DMS 273 (cell line): ENCODE measurements at regions not wholly inside any gene's neighbourhood (a gene's known extent, or its start where the extent isn't known, plus 50 kb on each side); places are given as distances from the start of the nearest gene placed in this dataset.

ENCODE experiments used
- DNase-seq: peaks from one replicate; lab custom pipeline; 2025; ENCODE audit not compliant: unreplicated experiment; lab: John Stamatoyannopoulos, UW

DNA sequence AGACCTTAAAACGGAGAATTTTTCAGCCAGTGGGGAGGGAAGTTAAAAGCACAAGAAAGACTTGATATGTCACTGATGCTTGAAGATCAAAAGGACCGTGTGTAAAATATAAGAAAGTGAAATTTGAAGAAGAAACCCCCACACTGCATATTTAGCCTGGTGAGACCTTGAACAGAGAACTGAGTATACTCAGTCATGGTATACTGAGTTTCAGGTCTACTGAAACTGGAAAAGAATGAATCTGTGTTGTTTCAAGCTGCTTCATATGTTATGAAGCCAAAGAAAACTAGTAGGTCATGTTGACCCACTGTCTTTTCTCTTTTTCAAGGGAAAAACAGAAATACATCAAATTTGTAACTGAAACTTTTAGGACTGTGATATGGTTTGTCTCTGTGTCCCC is 443.8 kb upstream of the GJE1 start:
- no peak for DNase-seq

DNA sequence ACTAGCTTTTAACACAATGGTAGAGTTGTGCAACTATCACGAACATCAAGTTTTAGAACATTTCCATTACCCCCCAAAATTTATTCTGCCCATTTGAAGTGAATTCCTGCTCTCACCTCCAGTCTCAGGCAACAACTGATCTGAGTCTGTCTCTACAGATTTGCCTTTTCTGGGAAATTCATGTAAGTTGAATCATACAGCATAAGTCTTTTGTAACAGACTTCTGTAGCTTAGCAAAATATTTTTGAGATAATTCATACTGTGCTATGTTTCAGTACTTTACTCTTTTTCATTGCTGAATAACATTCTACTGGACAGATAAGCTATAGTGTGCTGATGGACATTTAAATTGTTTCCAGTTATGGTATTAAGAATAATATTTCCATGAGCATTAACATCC is 447.3 kb upstream of the GJE1 start:
- DNase-seq = no peak

DNA sequence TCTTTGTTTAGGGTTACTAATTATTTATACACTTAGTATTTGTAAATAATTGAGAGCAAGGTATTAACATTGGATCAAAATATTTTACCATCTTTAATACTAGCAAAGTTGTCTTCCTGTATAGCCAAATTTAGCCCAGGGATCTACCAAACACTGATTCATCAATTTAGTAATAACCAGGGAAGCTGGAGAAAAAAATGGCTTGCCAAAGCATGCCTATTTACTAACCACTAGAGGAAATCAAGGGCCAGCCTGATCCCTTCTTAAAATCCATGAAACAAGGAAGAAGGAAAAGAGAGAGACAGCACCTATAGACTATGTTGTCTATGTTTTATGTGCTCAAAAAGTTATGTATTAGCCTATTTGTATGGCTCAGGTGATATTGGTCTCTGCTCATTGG is 450.3 kb upstream of the GJE1 start:
- DNase-seq = no peak

DNA sequence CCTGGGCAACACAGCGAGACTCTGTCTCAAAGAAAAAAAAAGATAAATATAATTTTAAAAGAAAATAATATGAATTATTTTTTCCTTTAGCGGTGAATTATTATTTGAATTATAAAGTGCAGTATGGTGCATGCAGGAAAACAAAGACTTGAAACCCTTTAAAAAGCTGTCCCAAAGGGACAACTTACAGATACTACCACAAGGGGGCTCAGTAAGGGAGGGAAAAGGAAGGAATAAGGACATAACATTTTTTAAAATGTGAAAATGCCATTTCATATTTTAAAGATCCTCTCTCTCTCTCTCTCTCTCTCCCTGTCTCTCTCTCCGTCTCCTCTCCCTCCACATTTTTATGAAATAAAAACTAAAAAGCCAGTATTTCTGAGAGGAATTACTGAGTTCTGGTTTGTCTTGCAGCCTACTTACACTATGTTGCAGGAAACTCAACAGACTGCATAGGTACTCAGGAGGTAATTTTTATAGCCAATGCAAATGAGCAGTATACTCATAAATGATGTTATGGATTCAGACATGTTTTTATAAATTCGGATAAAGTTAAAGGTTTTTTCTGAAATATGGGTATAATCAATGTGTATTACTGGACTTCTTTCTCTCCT is 455.0 kb upstream of the GJE1 start:
- peak; percentile 69 for DNase-seq

DNA sequence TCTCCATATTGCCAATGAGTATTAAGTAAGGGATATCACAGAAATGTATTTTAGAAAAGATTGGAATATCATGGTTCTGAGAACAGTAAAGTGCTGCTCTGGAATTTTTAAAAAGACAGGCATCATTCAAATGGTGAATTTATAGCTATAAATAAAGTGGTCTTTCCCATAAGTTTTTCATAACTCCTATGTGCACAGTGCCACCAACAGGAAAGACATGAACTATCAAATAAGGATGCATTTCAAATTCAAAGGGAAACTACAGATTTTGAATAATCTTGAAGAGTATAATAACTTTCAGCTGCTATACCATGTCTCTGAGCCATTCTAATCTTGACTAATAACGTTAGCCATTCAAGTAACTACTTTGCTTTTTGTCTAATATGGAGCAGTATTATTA is 456.8 kb upstream of the GJE1 start:
- DNase-seq = peak; percentile 12

DNA sequence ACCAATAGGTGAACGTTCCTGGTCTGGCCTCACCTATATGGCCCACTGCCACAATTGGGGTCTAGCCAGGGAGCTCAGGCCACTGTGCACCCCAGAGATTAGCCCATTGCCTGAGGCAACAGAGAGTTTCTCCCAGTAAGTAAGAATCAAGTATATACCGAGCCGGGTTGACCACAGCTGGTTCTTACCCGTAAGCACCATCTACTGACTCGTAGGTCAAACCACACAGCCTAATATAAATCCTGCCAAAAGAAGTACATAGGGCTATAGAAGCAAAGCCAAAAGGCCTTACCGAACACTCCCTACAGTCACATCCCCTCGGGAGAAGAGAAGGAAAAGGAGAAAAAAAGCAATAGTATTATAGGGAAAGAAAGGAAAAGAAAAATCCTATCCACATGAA is 463.6 kb upstream of the GJE1 start:
- DNase-seq = no peak

DNA sequence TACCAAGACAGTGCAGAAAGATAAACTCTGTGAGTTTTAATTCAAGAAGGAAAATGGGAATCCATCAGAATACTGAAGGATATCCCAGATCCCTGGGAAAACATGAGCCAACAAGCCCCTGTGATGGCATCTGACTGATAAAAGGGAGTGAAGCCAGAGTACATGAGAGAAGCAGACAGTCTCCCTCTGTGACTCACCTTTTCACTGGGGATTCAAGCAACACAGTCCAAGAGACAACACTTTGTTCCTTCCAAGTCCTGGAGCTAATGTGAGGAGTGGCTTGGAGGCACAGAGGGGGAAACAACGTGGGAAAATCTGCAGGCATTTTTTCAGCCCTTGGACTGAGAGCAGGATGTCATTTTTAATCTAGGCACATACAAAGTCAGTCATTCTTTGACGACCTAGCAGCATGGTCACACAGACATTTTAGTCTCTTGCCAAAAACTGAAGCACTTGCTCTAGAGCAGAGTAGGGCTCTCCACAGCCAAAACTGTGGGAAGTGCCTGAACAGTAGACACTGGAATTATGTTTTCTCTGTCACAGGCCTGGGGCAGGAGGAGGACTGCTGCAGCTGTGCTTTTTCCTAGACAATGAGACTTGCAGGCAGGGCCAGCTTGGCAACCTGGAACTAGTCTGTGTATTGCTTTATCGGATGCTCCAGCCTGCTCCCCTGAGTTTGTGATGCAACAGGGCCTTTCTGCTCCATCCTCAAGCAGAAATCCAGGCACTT is 465.0 kb upstream of the GJE1 start:
- no peak for DNase-seq

DNA sequence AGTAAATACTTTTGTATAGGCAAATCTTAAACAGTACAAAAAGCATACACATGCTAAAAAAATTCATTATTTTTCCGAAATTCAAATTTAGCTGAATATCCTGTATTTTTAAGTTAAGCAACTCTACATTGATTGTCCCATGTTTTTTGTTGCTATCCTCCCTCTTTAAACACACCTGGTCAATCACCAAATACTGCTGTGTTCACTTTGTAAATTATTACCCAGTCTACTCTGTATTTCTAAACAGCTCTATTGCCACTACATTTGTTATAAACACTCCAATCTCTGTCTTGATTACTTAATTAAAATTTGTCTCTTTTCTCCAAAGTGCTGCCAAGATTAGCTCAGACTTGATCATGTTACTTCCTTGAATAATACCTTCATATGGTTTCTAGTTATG is 466.5 kb upstream of the GJE1 start:
- no peak for DNase-seq

DNA sequence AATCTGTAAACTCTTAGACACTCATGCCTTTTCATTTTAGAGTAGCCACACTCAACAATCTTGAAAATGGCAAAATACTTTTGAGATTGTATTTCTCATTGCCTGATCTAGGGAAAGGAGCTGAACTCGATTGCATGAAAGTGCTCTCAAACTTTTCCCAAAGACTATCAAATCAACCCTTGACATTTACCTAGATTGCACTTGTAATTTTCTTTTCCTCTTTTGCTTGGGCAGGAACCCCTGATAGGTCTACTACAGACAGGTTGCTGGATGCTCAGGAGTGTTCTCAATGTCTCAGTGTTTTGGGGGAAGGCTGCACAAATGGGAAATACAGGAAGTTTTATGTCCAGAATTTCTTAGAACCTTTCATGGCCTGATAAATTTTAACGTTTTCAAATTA is 468.0 kb upstream of the GJE1 start:
- DNase-seq = no peak

DNA sequence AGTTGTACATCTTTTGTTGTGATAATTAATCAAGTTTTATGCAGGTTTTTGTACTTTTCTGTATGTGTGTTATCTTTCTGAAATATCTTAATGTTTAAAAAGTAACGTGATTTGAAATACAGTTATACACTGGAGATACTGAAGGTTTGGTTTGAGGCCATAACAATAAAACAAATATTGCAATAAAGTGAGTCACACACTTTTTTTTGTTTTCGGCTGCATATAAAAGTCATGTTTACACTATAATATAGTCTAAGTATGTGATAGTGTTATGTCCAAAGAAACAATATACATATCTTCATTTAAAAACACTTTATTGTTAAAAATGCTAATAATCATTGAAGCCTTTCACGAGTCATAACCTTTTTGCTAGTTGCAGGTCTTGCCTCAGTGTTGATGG is 473.1 kb upstream of the GJE1 start:
- DNase-seq = no peak

DNA sequence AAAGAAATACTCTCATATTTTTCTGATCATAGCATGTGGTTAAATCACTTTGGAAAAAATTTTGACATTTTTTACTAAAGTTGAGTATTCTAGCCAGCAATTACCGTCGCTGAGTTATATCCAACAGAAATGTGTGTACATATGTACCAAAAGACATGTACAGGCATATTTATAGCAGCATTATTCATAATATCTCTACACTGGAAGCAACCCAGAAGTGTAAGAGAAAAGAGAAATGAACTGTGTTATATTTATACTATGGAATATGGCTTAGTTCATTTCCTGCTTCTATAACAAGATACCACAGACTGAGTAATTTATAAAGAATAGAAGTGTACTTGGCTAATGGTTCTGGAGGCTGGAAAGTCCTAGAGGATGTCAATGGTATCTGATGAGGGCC is 474.0 kb upstream of the GJE1 start:
- DNase-seq = no peak

DNA sequence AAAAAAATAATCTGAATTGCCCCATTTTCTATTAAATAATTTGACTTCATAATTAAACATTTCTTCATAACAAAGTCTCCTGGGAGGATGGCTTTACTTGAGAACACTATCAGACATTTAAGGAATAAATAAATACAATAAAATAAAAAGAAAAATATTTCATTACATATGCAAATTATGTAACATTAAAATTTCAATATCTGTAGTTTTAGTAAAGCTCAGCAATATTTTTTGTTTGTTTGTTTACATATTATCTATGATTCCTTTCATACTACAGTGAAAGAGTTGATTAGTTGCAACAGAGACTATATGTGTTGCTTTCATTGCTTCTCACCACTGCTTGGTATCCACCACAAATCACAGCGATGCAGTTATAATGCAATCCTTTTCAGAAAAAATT is 474.9 kb upstream of the GJE1 start:
- DNase-seq = no peak

DNA sequence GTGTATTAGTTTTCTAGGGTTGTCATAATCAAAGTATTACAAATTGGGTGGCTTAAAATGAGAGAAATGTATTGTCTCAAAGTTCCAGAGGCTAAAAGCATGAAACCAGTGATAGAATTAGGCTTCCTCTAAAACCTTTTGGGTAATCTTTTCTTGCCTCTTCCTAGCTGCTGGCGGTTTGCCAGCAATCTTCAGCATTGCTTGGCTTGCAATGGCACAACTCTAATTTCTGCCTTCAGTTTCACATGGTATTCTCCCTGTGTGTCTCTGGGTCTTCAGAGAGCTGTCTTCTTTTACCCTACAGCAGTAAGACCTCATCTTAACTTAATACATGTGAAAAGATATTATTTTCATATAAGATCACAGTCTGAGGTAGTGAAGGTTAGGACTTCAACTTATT is 479.1 kb upstream of the GJE1 start:
- peak; percentile 57 for DNase-seq

DNA sequence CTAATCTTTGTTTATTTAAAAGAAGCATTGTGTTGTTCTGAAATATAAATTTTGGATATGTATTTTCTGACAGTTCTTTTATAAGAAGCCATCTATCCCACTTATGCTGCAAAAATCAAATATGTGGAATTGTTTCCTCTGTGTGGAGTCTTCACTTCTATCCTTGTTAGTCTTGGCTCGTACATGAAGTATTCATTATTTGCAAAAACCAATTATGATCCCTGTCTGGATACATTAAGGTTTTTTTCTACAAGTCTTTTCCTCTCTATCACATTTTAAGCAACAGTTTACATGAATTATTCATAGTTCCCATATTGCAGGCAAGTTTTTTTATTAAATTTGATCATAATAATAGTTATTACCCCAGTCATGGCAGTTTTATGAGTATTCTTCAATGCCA is 490.8 kb upstream of the GJE1 start:
- DNase-seq = no peak

DNA sequence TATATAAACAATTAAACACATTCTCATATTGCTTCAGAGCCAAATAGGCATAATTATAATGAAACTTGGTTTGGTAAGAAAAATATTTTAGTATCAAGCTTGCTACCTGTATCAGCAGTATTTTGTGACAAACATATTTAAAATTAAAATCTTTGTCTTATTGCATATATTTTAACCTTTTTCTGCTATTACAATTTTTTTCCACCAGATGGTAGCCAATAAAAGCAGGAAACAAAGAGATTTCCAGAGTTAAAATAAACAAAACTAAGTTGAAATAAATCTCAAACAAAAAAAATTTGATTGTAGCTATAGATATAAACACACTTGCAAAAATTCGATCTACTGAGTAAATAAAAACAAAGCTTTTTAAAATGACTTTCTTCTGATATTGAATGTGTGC is 491.3 kb upstream of the GJE1 start:
- no peak for DNase-seq

DNA sequence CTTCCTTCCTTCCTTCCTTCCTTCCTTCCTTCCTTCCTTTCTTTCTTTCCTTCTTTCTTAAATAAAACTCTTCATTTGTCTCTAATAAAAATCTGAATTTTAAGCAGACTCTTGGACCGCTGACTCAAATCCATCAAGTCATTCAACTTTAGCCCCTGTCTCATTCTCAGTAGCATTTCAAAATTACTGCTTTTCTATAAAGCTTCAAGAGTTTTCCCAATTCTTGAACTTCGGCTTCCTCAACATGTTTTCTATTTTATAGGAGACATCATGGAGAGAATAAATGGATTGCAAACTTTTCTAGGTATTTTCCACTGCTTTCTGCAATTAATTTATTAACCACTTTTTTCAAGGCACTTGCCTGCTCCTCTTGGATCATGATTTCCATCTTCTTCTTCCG is 497.1 kb upstream of the GJE1 start:
- DNase-seq = no peak

DNA sequence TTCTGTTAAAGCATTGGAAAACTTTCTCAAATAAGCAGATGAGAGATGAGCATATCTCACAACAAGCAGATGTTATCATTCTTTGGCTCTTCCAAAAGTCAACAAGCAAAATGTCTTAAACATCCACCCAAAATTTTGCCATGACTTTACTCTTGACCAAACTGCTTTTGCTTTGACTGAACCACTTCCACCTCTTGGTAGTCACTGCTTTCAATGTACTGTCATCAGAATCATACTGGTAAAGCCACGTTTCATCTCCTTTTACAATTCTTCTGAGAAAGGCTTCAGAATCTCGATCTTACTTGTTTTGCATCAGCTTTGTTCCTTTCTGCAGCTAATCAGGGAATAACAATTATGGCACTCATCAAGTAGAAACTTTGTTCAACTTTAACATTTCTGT is 498.5 kb upstream of the GJE1 start:
- no peak for DNase-seq

DNA sequence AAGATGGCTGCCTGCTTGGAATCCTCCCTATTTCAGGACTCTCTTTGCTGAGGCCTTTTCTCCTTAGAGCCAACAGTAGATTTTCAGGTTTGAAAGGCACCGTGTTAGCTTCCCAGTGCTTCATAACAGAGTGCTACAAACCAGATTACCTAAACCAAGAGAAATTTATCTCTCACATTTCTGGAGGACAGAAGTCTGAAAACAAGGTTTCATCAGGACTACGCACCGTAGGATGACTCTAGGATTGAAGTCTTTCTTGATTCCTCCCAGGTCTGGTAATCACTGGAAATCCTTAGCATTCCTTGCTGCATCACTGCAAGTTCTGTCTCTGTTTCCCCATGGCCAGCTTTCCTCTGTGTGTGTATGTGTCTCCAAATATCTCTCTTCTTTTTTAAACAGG is 508.4 kb upstream of the GJE1 start:
- DNase-seq = no peak

DNA sequence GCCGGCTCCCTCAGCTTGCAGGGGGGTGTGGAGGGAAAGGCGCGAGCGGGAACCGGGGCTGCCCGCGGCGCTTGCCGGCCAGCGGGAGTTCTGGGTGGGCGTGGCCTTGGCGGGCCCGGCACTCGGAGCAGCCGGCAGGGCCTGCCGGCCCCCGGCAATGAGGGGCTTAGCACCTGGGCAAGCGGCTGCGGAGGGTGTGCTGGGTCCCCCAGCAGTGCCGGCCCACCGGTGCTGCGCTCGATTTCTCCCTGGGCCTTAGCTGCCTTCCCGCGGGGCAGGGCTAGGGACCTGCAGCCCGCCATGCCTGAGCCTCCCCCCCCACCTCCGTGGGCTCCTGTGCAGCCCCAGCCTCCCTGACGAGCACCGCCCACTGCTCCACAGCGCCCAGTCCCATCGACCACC is 514.5 kb upstream of the GJE1 start:
- no peak for DNase-seq

DNA sequence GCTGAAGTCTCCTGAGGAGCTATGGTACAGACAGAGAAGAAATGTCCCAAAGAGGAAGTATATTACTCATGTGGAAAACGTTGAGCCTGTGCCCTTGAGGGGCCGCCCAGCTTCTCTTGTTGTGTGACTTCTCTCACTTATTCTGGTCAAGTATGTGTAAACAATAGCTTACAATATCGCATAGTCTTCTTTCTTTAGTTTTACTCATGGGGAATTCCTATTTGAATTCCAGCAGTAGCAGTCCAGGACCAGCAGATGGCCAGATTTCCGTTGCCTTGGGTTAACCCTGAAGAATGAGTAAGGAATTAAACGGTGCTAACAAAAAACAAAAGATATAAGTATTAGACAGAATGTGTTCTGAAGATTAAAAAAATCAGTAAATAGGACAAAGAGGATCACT is 522.0 kb upstream of the GJE1 start:
- peak; percentile 27 for DNase-seq

DNA sequence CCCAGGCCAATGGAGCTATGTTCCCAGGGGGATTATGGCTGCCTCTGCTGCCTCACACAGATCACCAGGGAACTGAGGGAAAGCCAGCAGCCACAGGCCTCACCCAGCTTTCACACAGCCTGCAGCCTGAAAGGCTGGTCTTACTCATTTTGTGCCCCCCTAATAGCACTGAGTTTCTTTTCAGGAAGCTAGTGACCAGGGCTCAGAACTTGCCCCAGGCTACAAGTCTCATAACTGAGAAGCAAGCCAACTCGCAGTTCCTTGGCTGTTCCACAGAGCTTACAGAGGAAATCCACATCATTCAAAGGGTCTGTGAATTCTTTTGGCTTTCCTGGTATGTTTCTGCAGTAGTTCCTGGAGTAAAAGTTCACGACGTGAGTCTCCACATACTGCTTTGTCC is 524.8 kb upstream of the GJE1 start:
- no peak for DNase-seq

DNA sequence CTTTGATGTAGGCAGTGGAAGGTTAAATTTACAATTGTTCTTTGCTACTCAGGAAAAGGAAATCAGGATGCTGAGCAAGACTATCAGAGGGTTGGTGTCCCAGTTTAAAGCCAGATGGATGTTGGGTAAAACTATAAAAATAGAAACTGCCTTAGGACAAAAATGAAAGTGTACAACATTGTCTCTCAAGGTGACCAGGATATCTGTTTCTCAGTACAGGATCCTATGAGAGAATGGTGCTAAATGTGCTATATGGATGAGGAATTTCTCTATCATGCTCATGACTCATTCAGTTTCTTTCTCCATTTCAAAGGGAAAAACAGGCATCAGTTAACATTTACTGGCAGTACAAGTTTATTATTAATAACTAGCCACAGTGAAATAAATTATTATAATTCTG is 534.2 kb upstream of the GJE1 start:
- DNase-seq = no peak

DNA sequence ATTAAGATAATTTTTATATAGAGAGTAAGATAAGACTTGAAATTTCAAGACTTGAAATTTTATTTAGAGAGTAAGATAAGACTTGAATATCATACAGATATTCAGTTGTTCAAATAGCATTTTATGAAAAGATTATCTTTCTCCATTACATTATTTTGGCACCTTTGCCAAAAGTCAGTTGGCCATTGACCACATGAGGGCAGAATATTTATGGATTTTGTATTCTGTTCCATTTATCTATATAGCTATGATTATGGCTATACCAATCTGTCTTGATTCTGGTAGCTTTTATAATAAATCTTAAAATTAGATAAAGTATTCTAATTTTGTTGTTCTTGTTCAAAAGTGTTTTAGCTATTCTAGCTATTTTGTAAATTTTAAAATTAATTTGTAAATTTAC is 537.9 kb upstream of the GJE1 start:
- DNase-seq = no peak
